ENCODE measurements at regions not wholly inside any gene's neighbourhood (a gene's known extent, or its start where the extent isn't known, plus 50 kb on each side); places are given as distances from the start of the nearest gene placed in this dataset.

DNA sequence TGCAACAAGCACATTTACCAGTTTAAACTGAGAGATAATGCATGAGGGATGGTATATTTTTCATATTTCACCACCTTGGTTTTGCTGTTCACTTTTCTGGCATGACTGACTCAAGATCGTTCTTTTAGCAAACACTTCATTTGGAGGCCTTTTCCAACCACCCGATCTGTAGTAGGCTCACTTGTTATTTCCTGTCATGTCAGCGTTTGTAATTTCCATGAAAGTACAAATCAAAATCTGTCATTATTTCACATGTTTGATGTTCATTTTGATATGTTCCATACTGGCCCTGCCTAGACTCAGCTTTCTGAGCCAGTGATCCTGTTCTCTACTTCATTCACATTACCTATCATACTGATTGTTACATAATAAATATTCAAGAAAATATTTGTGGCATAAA, 1888.3 kb upstream of the PCDH7 start:
- TF ChIP-seq, protein P1, sequence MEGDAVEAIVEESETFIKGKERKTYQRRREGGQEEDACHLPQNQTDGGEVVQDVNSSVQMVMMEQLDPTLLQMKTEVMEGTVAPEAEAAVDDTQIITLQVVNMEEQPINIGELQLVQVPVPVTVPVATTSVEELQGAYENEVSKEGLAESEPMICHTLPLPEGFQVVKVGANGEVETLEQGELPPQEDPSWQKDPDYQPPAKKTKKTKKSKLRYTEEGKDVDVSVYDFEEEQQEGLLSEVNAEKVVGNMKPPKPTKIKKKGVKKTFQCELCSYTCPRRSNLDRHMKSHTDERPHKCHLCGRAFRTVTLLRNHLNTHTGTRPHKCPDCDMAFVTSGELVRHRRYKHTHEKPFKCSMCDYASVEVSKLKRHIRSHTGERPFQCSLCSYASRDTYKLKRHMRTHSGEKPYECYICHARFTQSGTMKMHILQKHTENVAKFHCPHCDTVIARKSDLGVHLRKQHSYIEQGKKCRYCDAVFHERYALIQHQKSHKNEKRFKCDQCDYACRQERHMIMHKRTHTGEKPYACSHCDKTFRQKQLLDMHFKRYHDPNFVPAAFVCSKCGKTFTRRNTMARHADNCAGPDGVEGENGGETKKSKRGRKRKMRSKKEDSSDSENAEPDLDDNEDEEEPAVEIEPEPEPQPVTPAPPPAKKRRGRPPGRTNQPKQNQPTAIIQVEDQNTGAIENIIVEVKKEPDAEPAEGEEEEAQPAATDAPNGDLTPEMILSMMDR (IDR thresholded peaks at IDR 0.05): no peak
- no peak for TF ChIP-seq ZFX (IDR thresholded peaks at IDR 0.05; ENCODE audit: borderline replicate concordance)
